HEK293T (cell line): ENCODE measurements at regions not wholly inside any gene's neighbourhood (a gene's known extent, or its start where the extent isn't known, plus 50 kb on each side); places are given as distances from the start of the nearest gene placed in this dataset.
"Not testable (repeated sequence)": the region's sequence is repeated elsewhere in the genome, so short reads cannot be mapped to it uniquely, and the experiment has no call there.

Experiments
- CTCF ChIA-PET: fragments of 350-600 bp; formaldehyde crosslinking; extraction: SDS; loops from one replicate; lab custom pipeline; 2021; ENCODE audit warnings: antibody characterized with exemption, inconsistent platforms; lab: Yijun Ruan, JAX
- POLR2A ChIA-PET: fragments of 350-600 bp; formaldehyde crosslinking; extraction: SDS; loops from one replicate; lab custom pipeline; 2020; ENCODE audit warnings: antibody characterized with exemption, inconsistent platforms; lab: Yijun Ruan, JAX
- DNase-seq: peaks from one replicate; pipeline ENCODE4 v3.0.0; 2012; ENCODE audit warnings: mixed read lengths; ENCODE audit errors: extremely low spot score
- ARNT ChIP-seq: fragments of 450-650 bp; IDR thresholded peaks from 2 replicates; pipeline ENCODE4 v1.6.1; 2017; ENCODE audit warnings: mild to moderate bottlenecking
- BHLHE40 ChIP-seq: fragments of 450-650 bp; IDR thresholded peaks from 2 replicates; pipeline ENCODE4 v1.6.1; 2016; ENCODE audit warnings: mild to moderate bottlenecking, moderate library complexity, borderline replicate concordance
- CTBP1 ChIP-seq: fragments of 450-650 bp; IDR thresholded peaks from 2 replicates; pipeline ENCODE4 v1.6.1; 2016; ENCODE audit warnings: borderline replicate concordance
- ELF4 ChIP-seq: fragments of 450-650 bp; IDR thresholded peaks from 2 replicates; pipeline ENCODE4 v1.6.1; 2017; ENCODE audit warnings: antibody characterized with exemption
- FOXA1 ChIP-seq: fragments of 450-650 bp; IDR thresholded peaks from 2 replicates; pipeline ENCODE4 v1.6.1; 2016; ENCODE audit warnings: mild to moderate bottlenecking
- FOXK2 ChIP-seq: fragments of 450-650 bp; IDR thresholded peaks from 2 replicates; pipeline ENCODE4 v1.6.1; 2016; ENCODE audit warnings: mild to moderate bottlenecking
- FOXM1 ChIP-seq: fragments of 450-650 bp; IDR thresholded peaks from 2 replicates; pipeline ENCODE4 v1.6.1; 2017; ENCODE audit warnings: mild to moderate bottlenecking, borderline replicate concordance
- HDGF ChIP-seq: fragments of 450-650 bp; IDR thresholded peaks from 2 replicates; pipeline ENCODE4 v1.6.1; 2017; ENCODE audit warnings: antibody characterized with exemption, borderline replicate concordance
- L3MBTL2 ChIP-seq: fragments of 450-650 bp; conservative IDR thresholded peaks from 2 replicates; pipeline ENCODE4 v1.6.1; 2016; ENCODE audit warnings: mild to moderate bottlenecking
- LEF1 ChIP-seq: fragments of 450-650 bp; IDR thresholded peaks from 2 replicates; pipeline ENCODE4 v1.6.1; 2017; ENCODE audit warnings: mild to moderate bottlenecking, borderline replicate concordance
- NFRKB ChIP-seq: fragments of 450-650 bp; IDR thresholded peaks from 2 replicates; pipeline ENCODE4 v1.6.1; 2016; ENCODE audit warnings: mild to moderate bottlenecking, moderate library complexity
- PKNOX1 ChIP-seq: fragments of 450-650 bp; IDR thresholded peaks from 2 replicates; pipeline ENCODE4 v1.6.1; 2016
- SP1 ChIP-seq: fragments of 450-650 bp; IDR thresholded peaks from 2 replicates; pipeline ENCODE4 v1.6.1; 2017
- SUZ12 ChIP-seq: fragments of 450-650 bp; IDR thresholded peaks from 2 replicates; pipeline ENCODE4 v1.6.1; 2016; ENCODE audit warnings: mild to moderate bottlenecking
- TARDBP ChIP-seq: fragments of 450-650 bp; IDR thresholded peaks from 2 replicates; pipeline ENCODE4 v1.6.1; 2016
- ZNF384 ChIP-seq: fragments of 450-650 bp; IDR thresholded peaks from 2 replicates; pipeline ENCODE4 v1.6.1; 2016

- TF ChIP-seq ELF4: no peak
- TF ChIP-seq SUZ12: no peak
- no peak for TF ChIP-seq LEF1
- no peak for TF ChIP-seq ZNF384
- POLR2A ChIA-PET: no interaction called here
- no peak for DNase-seq
- CTCF ChIA-PET: no interaction called here
These were observed 864.4 kb upstream of the INTU start for GRCh38 chr4:126768338-126768737.

- DNase-seq, POLR2A ChIA-PET, CTCF ChIA-PET: not testable (repeated sequence)
These were observed 861.8 kb upstream of the INTU start for GRCh38 chr4:126770811-126771553.

- POLR2A ChIA-PET, CTCF ChIA-PET, DNase-seq: not testable (repeated sequence)
These were observed 861.1 kb upstream of the INTU start for GRCh38 chr4:126771618-126772017.

- TF ChIP-seq CTBP1 (no peak), FOXM1 (no peak), FOXK2 (no peak), NFRKB (no peak), TARDBP (no peak), LEF1 (no peak), ZNF384 (no peak), L3MBTL2 (no peak), ELF4 (no peak)
- no peak for DNase-seq
- ChIA-PET CTCF (no interaction called here), POLR2A (no interaction called here)
These were observed 860.1 kb upstream of the INTU start for GRCh38 chr4:126772662-126773061.

- CTCF ChIA-PET: no interaction called here
- POLR2A ChIA-PET: no interaction called here
- TF ChIP-seq ARNT: no peak
- TF ChIP-seq NFRKB: no peak
- TF ChIP-seq ZNF384: no peak
- no peak for TF ChIP-seq HDGF
- TF ChIP-seq SP1: no peak
- TF ChIP-seq LEF1: no peak
- no peak for TF ChIP-seq L3MBTL2
- TF ChIP-seq BHLHE40: no peak
- no peak for TF ChIP-seq TARDBP
- TF ChIP-seq CTBP1: no peak
- no peak for TF ChIP-seq FOXK2
- TF ChIP-seq FOXA1: no peak
- no peak for TF ChIP-seq FOXM1
- TF ChIP-seq SUZ12: no peak
- TF ChIP-seq PKNOX1: no peak
- no peak for TF ChIP-seq ELF4
- DNase-seq: no peak
These were observed 857.2 kb upstream of the INTU start for GRCh38 chr4:126775485-126776106.

GRCh38 chr4:126776361-126776760, 856.4 kb upstream of the INTU start:
- POLR2A ChIA-PET: no interaction called here

GRCh38 chr4:126777649-126778048, 855.1 kb upstream of the INTU start:
- CTCF ChIA-PET: no interaction called here
- no peak for TF ChIP-seq NFRKB
- no peak for TF ChIP-seq L3MBTL2
- no peak for TF ChIP-seq SUZ12
- TF ChIP-seq PKNOX1: no peak
- no peak for TF ChIP-seq FOXA1
- no peak for TF ChIP-seq SP1
- no peak for DNase-seq
- POLR2A ChIA-PET: no interaction called here

More at GRCh38 chr4:126776361-126776760, 856.4 kb upstream of the INTU start:
- CTCF ChIA-PET: no interaction called here
- no peak for DNase-seq
- TF ChIP-seq TARDBP (no peak), FOXK2 (no peak), SUZ12 (no peak), FOXM1 (no peak), FOXA1 (no peak), NFRKB (no peak), CTBP1 (no peak), ELF4 (no peak), BHLHE40 (no peak), HDGF (no peak), PKNOX1 (no peak)
